Fibroblast of skin of back (primary cell): ENCODE measurements at regions not wholly inside any gene's neighbourhood (a gene's known extent, or its start where the extent isn't known, plus 50 kb on each side); places are given as distances from the start of the nearest gene placed in this dataset.
A peak's percentile ranks its signal among the peaks of the same experiment; 100 is the strongest.
"Not testable (repeated sequence)": the region's sequence is repeated elsewhere in the genome, so short reads cannot be mapped to it uniquely, and the experiment has no call there.

Experiments
- DNase-seq: peaks from one replicate; pipeline ENCODE4 v3.0.0-alpha.2; 2013

- DNase-seq, result no peak
Observed at GRCh38 chr12:27133022-27133590, 50.7 kb upstream of the C12orf71 start.

- DNase-seq, result no peak
Observed at GRCh38 chr12:27140478-27140969, 58.1 kb upstream of the C12orf71 start.

DNA sequence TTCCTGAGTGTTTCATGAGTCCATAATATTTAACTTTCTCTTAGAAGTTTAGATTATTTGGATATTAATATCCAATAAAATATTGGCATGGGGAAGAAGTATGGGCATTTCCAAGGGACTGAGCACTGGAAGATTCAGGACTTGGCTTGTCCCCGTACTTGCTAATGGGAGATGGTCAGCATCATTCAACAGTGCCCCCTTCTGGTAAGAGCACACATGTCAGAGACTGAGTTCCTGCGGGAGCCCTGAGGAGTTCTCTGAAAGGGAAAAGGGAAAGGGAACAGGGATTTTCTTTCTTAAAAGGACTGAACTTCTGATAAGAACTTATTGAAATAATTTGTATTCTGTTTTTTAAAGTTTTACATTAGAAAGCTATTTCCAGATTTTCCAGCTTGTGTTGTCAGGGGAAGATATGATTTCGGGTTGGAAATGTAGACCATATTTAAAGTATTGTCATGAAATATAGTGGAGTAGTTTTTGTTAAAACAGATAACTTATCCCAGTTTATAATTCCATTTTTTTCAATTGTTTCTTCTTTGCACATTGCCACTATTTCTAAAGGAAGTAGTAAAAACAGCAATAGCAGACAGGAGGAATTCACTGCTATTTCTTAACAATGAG is 59.8 kb upstream of the C12orf71 start:
- peak; percentile 78 for DNase-seq

DNA sequence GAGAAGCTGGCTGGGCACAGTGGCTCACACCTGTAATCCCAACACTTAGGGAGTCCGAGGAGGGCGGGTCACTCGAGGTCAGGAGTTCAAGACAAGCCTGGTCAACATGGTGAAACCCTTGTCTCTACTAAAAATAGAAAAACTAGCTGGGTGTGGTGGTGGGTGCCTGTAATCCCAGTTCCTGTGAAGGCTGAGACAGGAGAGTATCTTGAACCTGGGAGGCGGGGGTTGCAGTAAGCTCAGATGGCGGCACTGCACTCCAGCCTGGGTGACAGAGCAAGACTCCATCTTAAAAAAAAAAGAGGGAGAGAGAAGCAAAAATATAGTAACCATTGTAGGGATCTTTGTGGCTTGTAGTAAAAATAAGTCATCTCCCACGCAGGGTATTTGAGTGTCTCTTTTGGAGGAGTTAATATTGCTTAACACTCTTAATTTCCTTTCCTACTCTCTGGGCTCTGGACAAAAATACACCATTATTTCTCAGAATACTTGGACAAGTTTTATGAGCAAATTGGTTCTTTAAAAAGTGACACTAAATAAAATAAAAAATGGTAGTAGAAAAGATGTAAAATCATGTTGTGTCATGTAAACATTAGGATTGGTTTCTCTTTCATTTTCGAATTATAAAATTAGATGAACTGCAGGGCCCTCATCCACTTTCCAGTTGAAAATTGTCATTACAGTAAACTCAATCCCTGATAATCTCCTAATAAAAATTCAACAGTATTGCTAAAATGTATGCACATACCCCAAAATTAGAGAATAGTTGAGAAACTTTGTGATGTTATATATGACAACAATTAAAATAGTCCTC is 61.1 kb upstream of the C12orf71 start:
- no peak for DNase-seq

DNA sequence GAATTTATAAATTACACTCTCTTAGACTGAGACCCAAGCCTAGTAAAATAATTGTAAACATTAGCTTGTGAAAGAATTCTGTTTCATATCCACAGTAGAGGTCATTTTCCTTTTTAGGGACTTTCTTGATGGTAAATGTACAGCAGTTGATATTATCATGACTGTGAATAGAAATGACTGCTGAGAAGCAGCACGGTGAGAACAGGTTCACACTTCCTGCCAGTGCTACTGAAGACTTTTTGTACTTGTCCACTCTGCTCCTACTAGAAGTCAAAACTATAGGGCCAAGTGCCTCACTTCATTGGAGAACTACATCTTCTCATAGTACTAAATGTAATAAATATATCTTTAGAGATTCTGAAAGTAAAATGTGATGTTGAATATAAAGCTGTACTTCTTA is 63.3 kb upstream of the C12orf71 start:
- not testable (repeated sequence) for DNase-seq

- no peak for DNase-seq
Observed at GRCh38 chr12:27148373-27148772, 66.0 kb upstream of the C12orf71 start.

DNA sequence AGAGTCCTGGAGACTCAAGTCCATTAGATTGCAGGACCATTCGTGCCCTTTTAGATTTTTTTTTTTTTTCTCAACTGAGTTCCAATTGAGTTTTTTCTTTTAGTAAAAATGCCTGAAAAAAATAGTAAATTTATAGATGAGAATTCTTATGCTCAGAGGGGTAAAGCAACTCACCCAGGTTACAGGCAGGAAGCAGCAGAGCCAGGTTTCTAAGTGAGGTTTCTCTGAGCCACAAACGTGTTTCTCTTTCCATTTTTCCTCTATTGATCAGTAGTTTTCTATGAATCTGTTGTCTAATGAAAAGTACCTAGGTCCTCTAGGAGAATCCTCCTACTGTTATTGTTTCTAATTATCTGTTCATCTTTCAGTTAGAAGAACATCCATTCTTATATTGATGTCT is 66.4 kb upstream of the C12orf71 start:
- DNase-seq, result no peak

DNA sequence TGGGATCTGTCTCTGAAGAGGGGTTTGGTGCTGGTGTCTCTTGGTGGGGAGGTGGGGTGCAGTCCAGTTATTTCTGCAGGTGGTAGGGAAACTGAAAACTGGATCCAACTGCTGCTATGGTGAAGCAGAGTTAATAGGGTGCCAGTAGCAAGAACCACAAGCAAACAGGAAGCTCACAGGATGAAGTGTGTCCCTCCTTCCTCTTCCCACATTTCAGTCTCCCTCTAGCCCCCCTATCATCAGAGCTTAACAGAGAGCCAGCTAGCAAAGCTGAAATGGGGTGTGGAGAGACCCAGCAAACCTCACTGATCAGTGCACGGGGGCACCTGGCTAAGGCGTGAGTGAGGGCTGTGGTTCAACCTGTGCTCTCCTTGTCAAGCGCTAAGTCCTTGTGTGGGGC is 69.1 kb upstream of the C12orf71 start:
- no peak for DNase-seq

DNA sequence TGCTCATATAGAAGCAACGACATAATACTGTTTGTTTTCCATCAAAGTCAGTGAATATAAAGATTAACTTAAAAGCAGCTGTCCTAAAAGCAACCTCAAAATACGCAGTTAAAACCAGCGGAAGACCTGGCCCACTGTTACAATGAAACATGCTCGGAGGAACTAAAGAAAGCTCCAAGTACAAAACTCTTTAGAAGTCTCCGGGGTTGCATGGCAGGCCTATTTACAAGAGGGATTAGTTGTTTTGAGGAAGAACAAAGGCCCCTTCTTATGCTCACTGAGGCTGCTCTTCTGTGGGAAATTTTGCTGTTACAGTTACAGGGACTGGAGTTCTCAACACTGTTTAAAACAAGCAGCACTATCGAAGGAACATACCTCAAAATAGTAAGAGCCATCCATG is 75.9 kb upstream of the C12orf71 start:
- DNase-seq, result no peak

GRCh38 chr12:27161458-27162228 is 79.3 kb upstream of the C12orf71 start:
- no peak for DNase-seq

DNA sequence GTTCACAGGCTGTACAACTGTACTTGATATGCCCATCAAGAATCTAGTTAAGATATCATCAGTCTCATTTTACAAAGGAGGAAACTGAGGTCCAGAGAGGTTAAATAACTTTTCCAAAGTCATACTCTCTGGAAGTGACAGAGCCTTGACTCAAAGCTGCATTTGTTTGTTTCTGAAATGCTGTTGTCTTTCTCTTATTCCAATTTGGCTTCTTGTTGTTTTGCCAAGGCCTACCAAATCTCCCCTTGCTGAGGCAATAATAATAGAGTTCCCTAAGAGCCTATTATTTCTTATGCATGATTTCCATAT is 79.8 kb upstream of the C12orf71 start:
- no peak for DNase-seq

GRCh38 chr12:27163048-27163715 is 80.8 kb upstream of the C12orf71 start:
- peak; percentile 69 for DNase-seq

DNA sequence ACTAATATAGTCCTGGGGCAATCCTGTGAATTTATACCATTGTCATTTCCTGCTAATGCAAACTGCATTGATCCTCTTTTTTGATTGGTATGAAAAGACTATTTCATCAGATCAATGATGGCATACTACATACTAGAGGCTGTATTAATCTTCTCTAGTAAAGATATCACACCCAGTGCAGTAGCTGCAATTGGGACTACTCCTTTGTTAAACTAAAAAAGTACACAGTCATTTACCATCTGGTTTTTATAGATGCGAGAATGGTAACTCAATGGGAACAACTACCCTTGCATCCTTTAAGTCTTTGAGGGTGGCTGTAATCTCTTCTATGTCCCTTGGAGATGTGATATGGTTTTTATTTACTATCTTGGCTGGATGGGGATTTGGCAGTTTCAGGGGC is 80.2 kb upstream of the STK38L start:
- DNase-seq, result no peak

DNA sequence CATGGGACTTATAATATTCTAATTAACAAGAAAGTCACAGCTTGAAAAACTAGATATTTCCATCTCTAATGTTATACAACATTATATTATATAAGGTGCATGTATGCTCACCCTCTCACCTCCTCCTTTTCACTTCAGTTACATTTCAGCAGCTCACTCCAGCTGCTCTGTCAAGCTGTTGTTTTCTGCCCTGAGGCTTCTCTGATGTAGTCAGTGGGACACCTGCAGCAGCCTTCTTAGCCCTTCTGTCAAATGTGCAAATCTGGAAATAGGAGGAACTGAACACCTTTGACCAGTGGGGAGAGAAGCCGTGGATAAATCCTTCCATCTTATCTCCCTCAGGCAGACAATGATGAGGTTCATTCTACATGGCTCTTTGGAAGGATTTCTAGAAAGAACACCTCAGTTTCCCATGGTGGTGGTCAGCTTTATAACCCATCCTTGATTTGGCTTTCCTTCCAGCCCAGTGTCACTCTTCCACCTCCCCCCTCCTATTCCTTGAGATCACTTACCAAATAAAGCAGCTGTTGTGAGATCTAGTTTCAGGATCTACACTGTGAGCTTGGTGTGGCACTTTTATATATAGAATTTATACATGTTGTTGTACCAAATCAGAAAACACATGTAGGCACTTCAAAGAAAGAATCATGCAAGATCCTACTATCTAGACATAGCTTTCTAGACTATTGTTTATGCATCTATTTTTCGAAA is 79.6 kb upstream of the STK38L start:
- no peak for DNase-seq

DNA sequence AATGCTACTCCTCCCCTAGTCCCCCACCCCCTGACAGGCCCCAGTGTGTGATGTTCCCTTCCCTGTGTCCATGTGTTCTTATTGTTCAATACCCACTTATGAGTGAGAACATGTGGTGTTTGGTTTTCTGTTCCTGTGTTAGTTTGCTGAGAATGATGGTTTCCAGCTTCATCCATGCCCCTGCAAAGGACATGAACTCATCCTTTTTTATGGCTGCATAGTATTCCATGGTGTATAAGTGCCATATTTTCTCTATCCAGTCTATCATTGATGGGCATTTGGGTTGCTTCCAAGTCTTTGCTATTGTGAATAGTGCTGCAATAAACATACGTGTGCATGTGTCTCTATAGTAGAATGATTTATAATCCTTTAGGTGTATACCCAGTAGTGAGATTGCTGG is 78.1 kb upstream of the STK38L start:
- not testable (repeated sequence) for DNase-seq

GRCh38 chr12:27171494-27171893 is 72.6 kb upstream of the STK38L start:
- DNase-seq, result peak; percentile 76

DNA sequence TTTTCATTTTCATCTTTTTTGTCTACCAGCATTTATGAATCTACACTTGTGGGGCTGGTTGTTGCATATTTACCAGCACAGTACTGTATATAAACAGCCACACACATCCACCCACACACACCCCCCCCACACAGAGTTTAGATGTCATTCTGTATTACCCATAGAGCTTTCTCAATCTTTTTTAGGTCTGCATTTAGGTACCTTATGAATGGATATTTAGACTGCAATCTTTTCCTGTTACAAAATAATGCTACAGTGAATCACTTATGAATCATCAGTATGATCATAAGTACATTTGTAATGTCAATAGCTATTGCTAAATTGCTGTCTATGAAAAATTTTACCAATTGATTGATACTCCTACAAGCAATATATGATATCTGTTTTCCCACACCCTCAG is 67.3 kb upstream of the STK38L start:
- peak; percentile 79 for DNase-seq

- peak; percentile 95 for DNase-seq
Observed at GRCh38 chr12:27177706-27178105, 66.4 kb upstream of the STK38L start.

- DNase-seq, result no peak
Observed at GRCh38 chr12:27178255-27178654, 65.8 kb upstream of the STK38L start.

- DNase-seq, result peak; percentile 77
Observed at GRCh38 chr12:27178723-27179399, 65.2 kb upstream of the STK38L start.
